Mesendoderm (in vitro differentiated cells): ENCODE measurements at regions not wholly inside any gene's neighbourhood (a gene's known extent, or its start where the extent isn't known, plus 50 kb on each side); places are given as distances from the start of the nearest gene placed in this dataset.

Source experiments
- DNase-seq: peaks from one replicate; pipeline ENCODE4 v3.0.0; 2013
- H2AK5ac ChIP-seq: 2 replicates; pipeline ENCODE4 v1.6.1; 2013; ENCODE audit warnings: low read length, inconsistent platforms
- H2BK120ac ChIP-seq: 2 replicates; pipeline ENCODE4 v1.6.1; 2013; ENCODE audit warnings: low read depth, mild to moderate bottlenecking, low read length, moderate library complexity, mixed read lengths
- H2BK15ac ChIP-seq: replicated peaks from 2 replicates; pipeline ENCODE4 v1.6.1; 2013; ENCODE audit warnings: low read depth, mild to moderate bottlenecking, moderate library complexity
- H2BK5ac ChIP-seq: 2 replicates; pipeline ENCODE4 v1.6.1; 2013; ENCODE audit warnings: low read length, inconsistent platforms
- H3K18ac ChIP-seq: 2 replicates; pipeline ENCODE4 v1.6.1; 2013; ENCODE audit warnings: mild to moderate bottlenecking, low read length, mixed read lengths
- H3K23ac ChIP-seq: one replicate; pipeline ENCODE4 v1.6.1; 2013; ENCODE audit warnings: low read length
- H3K27ac ChIP-seq: 2 replicates; pipeline ENCODE4 v1.5.1; 2013; ENCODE audit warnings: low read depth, mild to moderate bottlenecking, inconsistent platforms, low read length, moderate library complexity
- H3K27me3 ChIP-seq: 2 replicates; pipeline ENCODE4 v1.6.1; 2013; ENCODE audit warnings: low read length, control low read depth, mild to moderate bottlenecking, inconsistent platforms; ENCODE audit not compliant: insufficient read depth, poor library complexity
- H3K36me3 ChIP-seq: 2 replicates; pipeline ENCODE4 v1.6.1; 2013; ENCODE audit warnings: low read length, inconsistent platforms; ENCODE audit not compliant: control insufficient read depth, insufficient read depth
- H3K4ac ChIP-seq: one replicate; pipeline ENCODE4 v1.6.1; 2013; ENCODE audit warnings: low read depth, mild to moderate bottlenecking, low read length, moderate library complexity
- H3K4me1 ChIP-seq: 2 replicates; pipeline ENCODE4 v1.6.1; 2013; ENCODE audit warnings: low read depth, low read length, inconsistent platforms; ENCODE audit not compliant: control insufficient read depth
- H3K4me2 ChIP-seq: 2 replicates; pipeline ENCODE4 v1.6.1; 2013; ENCODE audit warnings: low read length
- H3K4me3 ChIP-seq: 2 replicates; pipeline ENCODE4 v1.5.1; 2013; ENCODE audit warnings: mild to moderate bottlenecking, low read length
- H3K56ac ChIP-seq: one replicate; pipeline ENCODE4 v1.6.1; 2013; ENCODE audit warnings: low read length
- H3K79me1 ChIP-seq: 2 replicates; pipeline ENCODE4 v1.6.1; 2013; ENCODE audit warnings: low read length, inconsistent platforms
- H3K79me2 ChIP-seq: 2 replicates; pipeline ENCODE4 v1.6.1; 2013; ENCODE audit warnings: mild to moderate bottlenecking, low read length; ENCODE audit not compliant: control insufficient read depth, insufficient read depth
- H3K9ac ChIP-seq: 2 replicates; pipeline ENCODE4 v1.6.1; 2013; ENCODE audit warnings: low read length, inconsistent platforms
- H4K5ac ChIP-seq: one replicate; pipeline ENCODE4 v1.6.1; 2013; ENCODE audit warnings: low read length
- H4K8ac ChIP-seq: one replicate; pipeline ENCODE4 v1.6.1; 2013; ENCODE audit warnings: low read depth, mild to moderate bottlenecking, control low read depth, low read length, moderate library complexity
- WGBS: extraction: QIAGEN DNeasy Blood & Tissue Kit; methylation state at CpG from one replicate; pipeline ENCODE4 v1.1.7; 2013; ENCODE audit warnings: low lambda C conversion rate, missing lambda C conversion rate; ENCODE audit not compliant: insufficient coverage; ENCODE audit errors: extremely low coverage; 5-methylcytosine and 5-hydroxymethylcytosine counted together

GRCh38 chr12:45582986-45583659 is 146.4 kb upstream of the ARID2 start:
- no peak overlapping the region for H3K27ac ChIP-seq
- no peak overlapping the region for H3K23ac ChIP-seq
- H3K79me1 ChIP-seq: no peaks in the 10 kb centered on the region
- H3K4me1 ChIP-seq: no peaks in the 10 kb centered on the region
- no peak overlapping the region for H3K4me2 ChIP-seq
- no peaks in the 10 kb centered on the region for H3K79me2 ChIP-seq
- no peak overlapping the region for H2BK120ac ChIP-seq
- no peak overlapping the region for H3K9ac ChIP-seq
- no peak overlapping the region for H3K4me3 ChIP-seq
- no peak overlapping the region for H2BK5ac ChIP-seq
- no peaks in the 10 kb centered on the region for H3K36me3 ChIP-seq
- no peak overlapping the region for H4K8ac ChIP-seq
- H4K5ac ChIP-seq: no peak overlapping the region
- H3K18ac ChIP-seq: no peak overlapping the region
- no peaks in the 10 kb centered on the region for H3K27me3 ChIP-seq
- no CpG with 5 or more reads among the region's 8 CpGs for WGBS
- H3K4ac ChIP-seq: no peak overlapping the region
- DNase-seq: peak; percentile 22
- H2BK15ac ChIP-seq: no peak overlapping the region
- no peak overlapping the region for H2AK5ac ChIP-seq
- H3K56ac ChIP-seq: no peak overlapping the region

- H3K4me3 ChIP-seq: no peak overlapping the region
- no peak overlapping the region for H3K56ac ChIP-seq
- H4K5ac ChIP-seq: no peak overlapping the region
- H3K4me2 ChIP-seq: no peak overlapping the region
- H2BK5ac ChIP-seq: no peak overlapping the region
- no peaks in the 10 kb centered on the region for H3K27me3 ChIP-seq
- H2BK15ac ChIP-seq: no peak overlapping the region
- H3K27ac ChIP-seq: no peak overlapping the region
- no peak overlapping the region for H4K8ac ChIP-seq
- H3K79me1 ChIP-seq: no peaks in the 10 kb centered on the region
- no peak overlapping the region for H3K23ac ChIP-seq
- no peaks in the 10 kb centered on the region for H3K36me3 ChIP-seq
- no peak overlapping the region for H2AK5ac ChIP-seq
- no peak overlapping the region for H3K9ac ChIP-seq
- no peak overlapping the region for H3K4ac ChIP-seq
- WGBS: no CpG with 5 or more reads among the region's 1 CpG
- no peaks in the 10 kb centered on the region for H3K4me1 ChIP-seq
- H2BK120ac ChIP-seq: no peak overlapping the region
- H3K18ac ChIP-seq: no peak overlapping the region
- H3K79me2 ChIP-seq: no peaks in the 10 kb centered on the region
- DNase-seq: no peak
Observed at GRCh38 chr12:45584336-45584735, 145.2 kb upstream of the ARID2 start.

- no peak overlapping the region for H2BK120ac ChIP-seq
- H3K56ac ChIP-seq: no peak overlapping the region
- H3K79me1 ChIP-seq: no peaks in the 10 kb centered on the region
- H2BK5ac ChIP-seq: no peak overlapping the region
- no peaks in the 10 kb centered on the region for H3K79me2 ChIP-seq
- no peaks in the 10 kb centered on the region for H3K36me3 ChIP-seq
- H3K4me1 ChIP-seq: no peaks in the 10 kb centered on the region
- DNase-seq: no peak
- WGBS: no CpG with 5 or more reads among the region's 31 CpGs
- no peak overlapping the region for H3K9ac ChIP-seq
- no peak overlapping the region for H4K8ac ChIP-seq
- H3K18ac ChIP-seq: no peak overlapping the region
- no peak overlapping the region for H3K4me3 ChIP-seq
- H3K23ac ChIP-seq: no peak overlapping the region
- no peak overlapping the region for H3K27ac ChIP-seq
- H4K5ac ChIP-seq: no peak overlapping the region
- no peak overlapping the region for H2BK15ac ChIP-seq
- H3K4ac ChIP-seq: no peak overlapping the region
- H2AK5ac ChIP-seq: no peak overlapping the region
- no peak overlapping the region for H3K4me2 ChIP-seq
- no peaks in the 10 kb centered on the region for H3K27me3 ChIP-seq
Observed at GRCh38 chr12:45585522-45586230, 143.8 kb upstream of the ARID2 start.

DNA sequence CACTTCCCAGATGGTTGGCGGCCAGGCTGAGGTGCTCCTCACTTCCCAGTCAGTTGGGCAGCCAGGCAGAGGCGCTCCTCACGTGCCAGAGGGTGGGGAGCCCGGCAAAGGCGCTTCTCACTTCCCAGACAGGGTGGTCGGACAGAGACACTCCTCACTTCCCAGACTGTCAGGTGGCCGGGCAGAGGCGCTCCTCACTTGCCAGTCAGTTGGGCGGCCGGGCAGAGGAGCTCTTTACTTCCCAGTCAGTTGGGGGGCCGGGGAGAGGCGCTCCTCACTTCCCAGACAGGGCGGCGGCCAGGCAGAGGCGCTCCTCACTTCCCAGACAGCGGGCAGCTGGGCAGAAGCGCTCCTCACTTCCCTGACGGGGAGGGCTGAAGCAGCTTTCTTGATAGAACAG is 143.0 kb upstream of the ARID2 start:
- H3K56ac ChIP-seq: no peak overlapping the region
- H2AK5ac ChIP-seq: no peak overlapping the region
- no peaks in the 10 kb centered on the region for H3K79me1 ChIP-seq
- no CpG with 5 or more reads among the region's 18 CpGs for WGBS
- H3K4ac ChIP-seq: no peak overlapping the region
- no peak overlapping the region for H2BK5ac ChIP-seq
- DNase-seq: no peak
- H3K18ac ChIP-seq: no peak overlapping the region
- H3K36me3 ChIP-seq: no peaks in the 10 kb centered on the region
- no peak overlapping the region for H4K8ac ChIP-seq
- H2BK120ac ChIP-seq: no peak overlapping the region
- no peaks in the 10 kb centered on the region for H3K27me3 ChIP-seq
- H2BK15ac ChIP-seq: no peak overlapping the region
- H4K5ac ChIP-seq: no peak overlapping the region
- no peak overlapping the region for H3K4me3 ChIP-seq
- H3K79me2 ChIP-seq: no peaks in the 10 kb centered on the region
- H3K4me2 ChIP-seq: no peak overlapping the region
- no peak overlapping the region for H3K9ac ChIP-seq
- no peak overlapping the region for H3K23ac ChIP-seq
- H3K27ac ChIP-seq: no peak overlapping the region
- H3K4me1 ChIP-seq: no peaks in the 10 kb centered on the region

DNA sequence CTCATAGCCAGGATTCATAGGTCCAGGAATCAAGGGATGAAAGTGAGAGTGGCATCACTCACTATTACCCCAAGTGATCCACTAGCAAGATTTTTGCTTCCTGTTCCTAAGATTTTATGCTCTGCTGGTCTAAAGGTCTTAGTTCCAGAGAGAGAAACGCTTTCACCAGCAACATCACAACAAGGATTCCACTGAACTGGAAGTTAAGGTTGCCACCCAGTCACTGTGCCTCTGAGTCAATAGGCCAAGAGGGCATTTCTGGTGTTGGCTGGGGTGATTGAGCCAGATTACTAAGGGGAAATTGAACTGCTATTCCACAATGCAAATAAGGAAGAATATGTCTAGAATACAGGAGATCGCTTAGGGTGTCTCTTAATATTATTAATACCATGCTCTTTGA is 142.5 kb upstream of the ARID2 start:
- no peaks in the 10 kb centered on the region for H3K27me3 ChIP-seq
- H3K4me3 ChIP-seq: no peak overlapping the region
- H3K4me1 ChIP-seq: no peaks in the 10 kb centered on the region
- no peak overlapping the region for H2BK120ac ChIP-seq
- H3K9ac ChIP-seq: no peak overlapping the region
- H3K4ac ChIP-seq: no peak overlapping the region
- no peak overlapping the region for H4K5ac ChIP-seq
- no peak overlapping the region for H4K8ac ChIP-seq
- no peak overlapping the region for H3K18ac ChIP-seq
- no peaks in the 10 kb centered on the region for H3K79me2 ChIP-seq
- H2BK15ac ChIP-seq: no peak overlapping the region
- DNase-seq: no peak
- no peaks in the 10 kb centered on the region for H3K79me1 ChIP-seq
- H2AK5ac ChIP-seq: no peak overlapping the region
- no peak overlapping the region for H3K27ac ChIP-seq
- no peaks in the 10 kb centered on the region for H3K36me3 ChIP-seq
- WGBS: no CpG with 5 or more reads among the region's 2 CpGs
- H3K23ac ChIP-seq: no peak overlapping the region
- H2BK5ac ChIP-seq: no peak overlapping the region
- no peak overlapping the region for H3K4me2 ChIP-seq
- H3K56ac ChIP-seq: no peak overlapping the region
